GM12891 (cell line): ENCODE measurements at regions not wholly inside any gene's neighbourhood (a gene's known extent, or its start where the extent isn't known, plus 50 kb on each side); places are given as distances from the start of the nearest gene placed in this dataset.

Experiments
- POLR2A ChIP-seq: IDR thresholded peaks from 2 replicates; pipeline ENCODE4 v1.6.1; 2011; ENCODE audit warnings: low read depth, low read length, control low read depth
- TAF1 ChIP-seq: IDR thresholded peaks from 2 replicates; pipeline ENCODE4 v1.6.1; 2011; ENCODE audit warnings: low read depth, low read length, control low read depth

- TF ChIP-seq TAF1 (no peak), POLR2A (no peak)
These were observed 106.9 kb upstream of the HDAC4 start for GRCh38 chr2:239507576-239508258.
